Prostate gland (tissue), 2 donors: ENCODE measurements at regions not wholly inside any gene's neighbourhood (a gene's known extent, or its start where the extent isn't known, plus 50 kb on each side); places are given as distances from the start of the nearest gene placed in this dataset.

Source experiments
- CTCF ChIP-seq, 4 experiments: fragments of 200-600 bp in 2 of 4; fragments of 450-650 bp in 2 of 4; sonication (generic) in 2 of 4; IDR thresholded peaks; 1 replicate in 3 of 4; 2 replicates in 1 of 4; pipeline ENCODE4 v1.5.1; 2016 to 2019; ENCODE audit warnings: antibody characterized with exemption in 4 of 4, mild to moderate bottlenecking in 2 of 4, moderate library complexity in 2 of 4
- POLR2AphosphoS5 ChIP-seq: sonication (generic); formaldehyde crosslinking; IDR thresholded peaks from one replicate; pipeline ENCODE4 v1.6.1; 2017; ENCODE audit warnings: antibody characterized with exemption

GRCh38 chr1:95323123-95323522 lies 89.1 kb downstream of the RWDD3 start:
- no peak for TF ChIP-seq POLR2AphosphoS5
- no peak for TF ChIP-seq CTCF (IDR thresholded peaks at IDR 0.05)
